ENCODE measurements at regions not wholly inside any gene's neighbourhood (a gene's known extent, or its start where the extent isn't known, plus 50 kb on each side); places are given as distances from the start of the nearest gene placed in this dataset.

- H3K4me3 ChIP-seq (replicated peaks; ENCODE audit: low read depth, low read length) = no peak overlapping the region
- no peak for TF ChIP-seq CTCF (IDR thresholded peaks at IDR 0.05; ENCODE audit: low read depth, low read length, missing control alignments)
- DNase-seq (ENCODE audit: extremely low read depth, low read depth) = no peak
Observed at GRCh38 chr2:167388901-167389300, 500.6 kb downstream of the XIRP2 start.

GRCh38 chr2:167388497-167388896 is 500.2 kb downstream of the XIRP2 start:
- H3K4me3 ChIP-seq (replicated peaks; ENCODE audit: low read depth, low read length) = no peak overlapping the region

GRCh38 chr2:167386694-167387093 is 498.4 kb downstream of the XIRP2 start:
- DNase-seq (ENCODE audit: extremely low read depth, low read depth) = no peak
- no peak for TF ChIP-seq CTCF (IDR thresholded peaks at IDR 0.05; ENCODE audit: low read depth, low read length, missing control alignments)
- H3K4me3 ChIP-seq (replicated peaks; ENCODE audit: low read depth, low read length) = no peak overlapping the region

More at GRCh38 chr2:167388497-167388896, 500.2 kb downstream of the XIRP2 start:
- no peak for DNase-seq (ENCODE audit: extremely low read depth, low read depth)
- no peak for TF ChIP-seq CTCF (IDR thresholded peaks at IDR 0.05; ENCODE audit: low read depth, low read length, missing control alignments)

GRCh38 chr2:167383610-167384194 is 495.4 kb downstream of the XIRP2 start:
- DNase-seq (ENCODE audit: extremely low read depth, low read depth) = no peak
- TF ChIP-seq CTCF (IDR thresholded peaks at IDR 0.05; ENCODE audit: low read depth, low read length, missing control alignments) = no peak
- H3K4me3 ChIP-seq (replicated peaks; ENCODE audit: low read depth, low read length) = no peak overlapping the region

- TF ChIP-seq CTCF (IDR thresholded peaks at IDR 0.05; ENCODE audit: low read depth, low read length, missing control alignments) = no peak
- no peak overlapping the region for H3K4me3 ChIP-seq (replicated peaks; ENCODE audit: low read depth, low read length)
Observed at GRCh38 chr2:167381349-167381748, 493.1 kb downstream of the XIRP2 start.

GRCh38 chr2:167380555-167380954 is 492.3 kb downstream of the XIRP2 start:
- no peak for TF ChIP-seq CTCF (IDR thresholded peaks at IDR 0.05; ENCODE audit: low read depth, low read length, missing control alignments)
- DNase-seq (ENCODE audit: extremely low read depth, low read depth) = no peak

More at GRCh38 chr2:167381349-167381748, 493.1 kb downstream of the XIRP2 start:
- no peak for DNase-seq (ENCODE audit: extremely low read depth, low read depth)

GRCh38 chr2:167380094-167380493 is 491.8 kb downstream of the XIRP2 start:
- DNase-seq (ENCODE audit: extremely low read depth, low read depth) = no peak
- no peak for TF ChIP-seq CTCF (IDR thresholded peaks at IDR 0.05; ENCODE audit: low read depth, low read length, missing control alignments)
- no peak overlapping the region for H3K4me3 ChIP-seq (replicated peaks; ENCODE audit: low read depth, low read length)

More at GRCh38 chr2:167380555-167380954, 492.3 kb downstream of the XIRP2 start:
- H3K4me3 ChIP-seq (replicated peaks; ENCODE audit: low read depth, low read length) = no peak overlapping the region
